Stimulated activated CD8-positive, alpha-beta memory T cell treated with anti-CD3 and anti-CD28 coated beads, Interleukin-4, amount 100 ng/mL, for 24 hours (primary cell): ENCODE measurements at regions not wholly inside any gene's neighbourhood (a gene's known extent, or its start where the extent isn't known, plus 50 kb on each side); places are given as distances from the start of the nearest gene placed in this dataset.
"Not testable (repeated sequence)": the region's sequence is repeated elsewhere in the genome, so short reads cannot be mapped to it uniquely, and the experiment has no call there.

Experiments used
- DNase-seq: peaks from one replicate; pipeline ENCODE4 v3.0.0-alpha.2; 2020; ENCODE audit warnings: low read depth

GRCh38 chr20:53644108-53644507, 50.5 kb upstream of the ZNF217 start:
- DNase-seq, result not testable (repeated sequence)
